ENCODE measurements at regions not wholly inside any gene's neighbourhood (a gene's known extent, or its start where the extent isn't known, plus 50 kb on each side); places are given as distances from the start of the nearest gene placed in this dataset.

GRCh38 chr17:36727052-36727451 lies 125.7 kb downstream of the MRM1 start:
- Histone ChIP-seq H3K4me3 (no peak overlapping the region), H3K36me3 (no peaks in the 10 kb centered on the region), H3K27ac (no peak overlapping the region), H3K4me1 (peaks cover 0 to 14% (median 3%) of the 10 kb centered on the region in 12 donors), H3K9me3 (no peaks in the 10 kb centered on the region), H3K27me3 (peaks cover 13 to 68% (median 42%) of the 10 kb centered on the region in 9 donors)
- 76 to 86% (median 83%) methylated on average over 8 of the region's 8 CpGs for WGBS, 4 donors
- DNase-seq (no peak), ATAC-seq (no peak)
- intact Hi-C loops (cut with DNase I) = no loop called here
- TF ChIP-seq POLR2A (IDR thresholded peaks at IDR 0.05) (no peak), CTCF (IDR thresholded peaks at IDR 0.05) (no peak)

GRCh38 chr17:36727577-36727976 lies 126.2 kb downstream of the MRM1 start:
- ATAC-seq (no peak), DNase-seq (no peak)
- no peak overlapping the region for H3K4me3 ChIP-seq
- no peak overlapping the region for H3K27ac ChIP-seq
- H3K4me1 ChIP-seq = peaks cover 0 to 9% (median 0%) of the 10 kb centered on the region in 12 donors
- H3K9me3 ChIP-seq = no peaks in the 10 kb centered on the region
- intact Hi-C loops (cut with DNase I) = no loop called here
- TF ChIP-seq CTCF (IDR thresholded peaks at IDR 0.05) = no peak
- TF ChIP-seq POLR2A (IDR thresholded peaks at IDR 0.05) = no peak
- peaks cover 13 to 69% (median 44%) of the 10 kb centered on the region in 9 donors for H3K27me3 ChIP-seq
- WGBS, 4 donors = 18 to 27% (median 21%) methylated on average over 4 of the region's 4 CpGs
- H3K36me3 ChIP-seq = no peaks in the 10 kb centered on the region

- no peak overlapping the region for H3K4me3 ChIP-seq
- peaks cover 13 to 71% (median 44%) of the 10 kb centered on the region in 9 donors for H3K27me3 ChIP-seq
- intact Hi-C loops (cut with DNase I) = no loop called here
- no peak for ATAC-seq
- H3K27ac ChIP-seq = no peak overlapping the region
- H3K9me3 ChIP-seq = no peaks in the 10 kb centered on the region
- TF ChIP-seq CTCF (IDR thresholded peaks at IDR 0.05) (no peak), POLR2A (IDR thresholded peaks at IDR 0.05) (no peak)
- no peaks in the 10 kb centered on the region for H3K36me3 ChIP-seq
- peaks cover 0 to 7% (median 0%) of the 10 kb centered on the region in 12 donors for H3K4me1 ChIP-seq
- WGBS, 4 donors = 5 to 10% (median 6%) methylated on average over 29 to 30 of the region's 30 CpGs
- DNase-seq = no peak
These were observed 126.9 kb downstream of the MRM1 start for GRCh38 chr17:36728030-36728991.

GRCh38 chr17:36730095-36730808 lies 128.9 kb downstream of the MRM1 start:
- intact Hi-C loops (cut with DNase I) = no loop called here
- ATAC-seq (no peak), DNase-seq (no peak)
- Histone ChIP-seq H3K9me3 (no peaks in the 10 kb centered on the region), H3K4me3 (no peak overlapping the region), H3K36me3 (no peaks in the 10 kb centered on the region), H3K27me3 (peaks cover 13 to 84% (median 47%) of the 10 kb centered on the region in 9 donors), H3K4me1 (peaks cover 0 to 7% (median 0%) of the 10 kb centered on the region in 12 donors), H3K27ac (no peak overlapping the region)
- TF ChIP-seq CTCF (IDR thresholded peaks at IDR 0.05) = no peak
- no peak for TF ChIP-seq POLR2A (IDR thresholded peaks at IDR 0.05)
- 51 to 63% (median 53%) methylated on average over 9 of the region's 9 CpGs for WGBS, 4 donors
